ENCODE measurements at regions not wholly inside any gene's neighbourhood (a gene's known extent, or its start where the extent isn't known, plus 50 kb on each side); places are given as distances from the start of the nearest gene placed in this dataset.
"Not testable (repeated sequence)": the region's sequence is repeated elsewhere in the genome, so short reads cannot be mapped to it uniquely, and the experiment has no call there.

DNA sequence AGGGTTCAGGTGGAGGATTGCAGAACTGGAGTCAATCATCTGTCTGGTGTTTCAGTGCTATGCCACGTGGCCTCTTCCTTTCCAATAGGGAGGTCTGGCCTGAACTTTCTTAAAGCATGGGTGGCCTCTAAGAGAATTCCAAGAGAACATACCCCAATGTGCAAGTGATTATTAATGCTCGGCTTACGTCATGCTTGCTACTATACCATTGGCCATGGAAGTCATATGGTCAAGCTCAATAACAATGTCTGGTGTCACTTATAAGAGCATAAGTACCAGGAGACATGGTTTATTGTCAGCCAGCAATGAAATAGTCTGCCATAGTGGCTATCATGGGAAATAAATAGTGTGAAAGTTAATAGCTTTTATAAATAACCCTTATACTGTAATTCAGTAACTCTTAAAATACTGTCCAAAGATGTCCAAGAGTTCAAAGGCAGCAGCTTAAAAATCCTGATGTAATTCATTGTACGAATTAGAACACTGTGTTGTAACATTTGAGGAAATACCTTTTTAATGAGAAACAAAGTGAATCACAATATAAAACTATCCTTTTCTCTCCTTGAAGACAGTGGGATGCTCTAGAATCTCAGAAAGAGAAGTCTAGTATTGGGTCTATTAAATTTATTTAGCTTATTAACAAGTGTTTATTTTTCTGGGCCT is 355.4 kb upstream of the PRR16 start:
- H3K36me3 ChIP-seq: no peaks in the 10 kb centered on the region
- H3K4me1 ChIP-seq (replicated peaks): no peaks in the 10 kb centered on the region
- H3K27me3 ChIP-seq (replicated peaks; ENCODE audit: insufficient read depth): no peaks in the 10 kb centered on the region
- no peaks in the 10 kb centered on the region for H3K9me3 ChIP-seq
- no peak for DNase-seq (ENCODE audit: low spot score)
- no peak overlapping the region for H3K4me3 ChIP-seq
- intact Hi-C loops (cut with DNase I): no loop called here
- 73% methylated on average over 4 of the region's 4 CpGs for WGBS
- TF ChIP-seq POLR2AphosphoS5 (IDR thresholded peaks at IDR 0.05) (no peak), POLR2A (IDR thresholded peaks at IDR 0.05) (no peak)
- TF ChIP-seq, protein P1, sequence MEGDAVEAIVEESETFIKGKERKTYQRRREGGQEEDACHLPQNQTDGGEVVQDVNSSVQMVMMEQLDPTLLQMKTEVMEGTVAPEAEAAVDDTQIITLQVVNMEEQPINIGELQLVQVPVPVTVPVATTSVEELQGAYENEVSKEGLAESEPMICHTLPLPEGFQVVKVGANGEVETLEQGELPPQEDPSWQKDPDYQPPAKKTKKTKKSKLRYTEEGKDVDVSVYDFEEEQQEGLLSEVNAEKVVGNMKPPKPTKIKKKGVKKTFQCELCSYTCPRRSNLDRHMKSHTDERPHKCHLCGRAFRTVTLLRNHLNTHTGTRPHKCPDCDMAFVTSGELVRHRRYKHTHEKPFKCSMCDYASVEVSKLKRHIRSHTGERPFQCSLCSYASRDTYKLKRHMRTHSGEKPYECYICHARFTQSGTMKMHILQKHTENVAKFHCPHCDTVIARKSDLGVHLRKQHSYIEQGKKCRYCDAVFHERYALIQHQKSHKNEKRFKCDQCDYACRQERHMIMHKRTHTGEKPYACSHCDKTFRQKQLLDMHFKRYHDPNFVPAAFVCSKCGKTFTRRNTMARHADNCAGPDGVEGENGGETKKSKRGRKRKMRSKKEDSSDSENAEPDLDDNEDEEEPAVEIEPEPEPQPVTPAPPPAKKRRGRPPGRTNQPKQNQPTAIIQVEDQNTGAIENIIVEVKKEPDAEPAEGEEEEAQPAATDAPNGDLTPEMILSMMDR (IDR thresholded peaks at IDR 0.05): no peak
- H3K27ac ChIP-seq: no peak overlapping the region

DNA sequence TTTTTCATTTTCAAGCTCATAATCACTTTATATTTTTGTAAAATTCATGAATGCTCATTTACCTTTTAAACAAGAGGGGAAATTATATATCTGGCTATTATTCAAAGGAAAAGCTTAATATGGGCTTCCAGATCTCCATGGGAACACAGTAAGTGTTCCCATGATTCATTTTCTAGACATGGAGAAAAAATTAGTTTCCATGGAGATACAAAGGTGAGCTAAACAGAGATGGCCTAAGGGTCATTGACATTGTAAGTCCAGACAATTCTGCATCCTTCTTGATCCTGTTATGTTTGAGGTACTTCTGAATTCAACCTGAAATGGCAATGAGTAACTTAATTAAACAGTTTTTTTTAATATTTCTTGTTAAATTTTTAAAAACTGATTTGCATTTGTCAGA is 341.4 kb upstream of the PRR16 start:
- no peak for DNase-seq (ENCODE audit: low spot score)
- no peaks in the 10 kb centered on the region for H3K27me3 ChIP-seq (replicated peaks; ENCODE audit: insufficient read depth)
- intact Hi-C loops (cut with DNase I): no loop called here
- no peak overlapping the region for H3K27ac ChIP-seq
- no peak overlapping the region for H3K4me3 ChIP-seq
- TF ChIP-seq, protein P1 (IDR thresholded peaks at IDR 0.05): no peak
- TF ChIP-seq POLR2AphosphoS5 (IDR thresholded peaks at IDR 0.05): no peak
- no peak for TF ChIP-seq POLR2A (IDR thresholded peaks at IDR 0.05)
- H3K9me3 ChIP-seq: no peaks in the 10 kb centered on the region
- H3K4me1 ChIP-seq (replicated peaks): no peaks in the 10 kb centered on the region
- no peaks in the 10 kb centered on the region for H3K36me3 ChIP-seq

DNA sequence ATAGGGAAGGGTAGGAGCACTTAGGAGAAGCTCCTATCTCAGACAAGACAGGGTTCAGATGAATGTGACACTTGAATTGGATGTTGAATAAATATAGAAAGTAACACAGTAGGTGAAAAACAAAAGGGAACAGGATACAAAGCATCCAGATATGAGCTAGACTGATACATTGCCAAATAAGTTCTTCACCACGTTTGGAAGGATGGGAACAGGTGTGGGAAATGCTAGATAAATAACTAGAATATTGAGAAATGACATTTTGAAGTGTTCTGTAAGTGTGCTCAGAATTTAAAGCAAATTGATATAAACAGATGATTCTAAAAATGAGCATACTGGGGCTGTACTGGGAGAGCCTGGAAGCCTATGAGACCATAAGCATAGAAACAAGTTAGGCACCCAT is 340.1 kb upstream of the PRR16 start:
- Histone ChIP-seq H3K36me3 (no peaks in the 10 kb centered on the region), H3K9me3 (no peaks in the 10 kb centered on the region), H3K4me1 (replicated peaks) (no peaks in the 10 kb centered on the region), H3K27me3 (replicated peaks; ENCODE audit: insufficient read depth) (no peaks in the 10 kb centered on the region), H3K27ac (no peak overlapping the region), H3K4me3 (no peak overlapping the region)
- intact Hi-C loops (cut with DNase I): no loop called here
- 33% methylated on average over 1 of the region's 1 CpG for WGBS
- TF ChIP-seq, protein P1 (IDR thresholded peaks at IDR 0.05): no peak
- TF ChIP-seq POLR2AphosphoS5 (IDR thresholded peaks at IDR 0.05) (no peak), POLR2A (IDR thresholded peaks at IDR 0.05) (no peak)
- DNase-seq (ENCODE audit: low spot score): no peak

DNA sequence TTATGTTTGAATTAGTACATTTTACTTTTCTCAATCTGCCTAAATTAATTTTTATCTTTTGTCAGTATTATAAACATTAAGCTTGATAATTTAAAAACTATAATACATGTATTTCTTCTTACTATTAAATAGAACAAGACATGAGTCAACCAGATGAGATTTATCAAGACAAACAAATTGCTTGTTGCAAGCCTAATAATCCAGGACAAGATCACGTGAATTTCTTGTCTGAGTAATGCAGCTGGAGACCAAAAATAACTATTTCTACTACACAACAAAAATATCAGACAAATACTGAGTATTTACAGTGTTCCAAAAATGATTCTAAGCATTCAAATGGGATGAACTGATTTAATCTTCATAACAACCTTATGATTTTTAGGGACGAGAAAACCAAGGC is 339.1 kb upstream of the PRR16 start:
- DNase-seq (ENCODE audit: low spot score): no peak
- intact Hi-C loops (cut with DNase I): no loop called here
- Histone ChIP-seq H3K9me3 (no peaks in the 10 kb centered on the region), H3K27me3 (replicated peaks; ENCODE audit: insufficient read depth) (no peaks in the 10 kb centered on the region), H3K27ac (no peak overlapping the region), H3K4me1 (replicated peaks) (no peaks in the 10 kb centered on the region), H3K36me3 (no peaks in the 10 kb centered on the region), H3K4me3 (no peak overlapping the region)
- TF ChIP-seq POLR2A (IDR thresholded peaks at IDR 0.05) (no peak), POLR2AphosphoS5 (IDR thresholded peaks at IDR 0.05) (no peak)
- TF ChIP-seq, protein P1 (IDR thresholded peaks at IDR 0.05): no peak
- WGBS: 64% methylated on average over 2 of the region's 2 CpGs

DNA sequence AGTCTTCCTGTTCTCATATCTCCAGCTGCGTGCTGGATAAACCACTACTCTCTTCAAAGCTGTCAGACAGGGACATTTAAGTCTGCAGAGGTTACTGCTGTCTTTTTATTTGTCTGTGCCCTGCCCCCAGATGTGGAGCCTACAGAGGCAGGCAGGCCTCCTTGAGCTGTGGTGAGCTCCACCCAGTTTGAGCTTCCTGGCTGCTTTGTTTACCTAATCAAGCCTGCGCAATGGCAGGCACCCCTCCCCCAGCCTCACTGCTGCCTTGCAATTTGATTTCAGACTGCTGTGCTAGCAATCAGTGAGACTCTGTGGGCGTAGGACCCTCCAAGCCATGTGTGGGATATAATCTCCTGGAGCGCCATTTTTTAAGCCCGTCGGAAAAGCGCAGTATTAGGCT is 331.8 kb upstream of the PRR16 start:
- H3K27me3 ChIP-seq (replicated peaks; ENCODE audit: insufficient read depth); intact Hi-C loops (cut with DNase I); H3K27ac ChIP-seq; H3K36me3 ChIP-seq; DNase-seq (ENCODE audit: low spot score); H3K9me3 ChIP-seq; H3K4me1 ChIP-seq (replicated peaks); H3K4me3 ChIP-seq: not testable (repeated sequence)
- WGBS: 87% methylated on average over 7 of the region's 7 CpGs
